ENCODE measurements at regions not wholly inside any gene's neighbourhood (a gene's known extent, or its start where the extent isn't known, plus 50 kb on each side); places are given as distances from the start of the nearest gene placed in this dataset.

- TF ChIP-seq CTCF (IDR thresholded peaks at IDR 0.05; ENCODE audit: insufficient read depth, low read depth, low read length, missing control alignments), result no peak
- DNase-seq (ENCODE audit: low read depth), result no peak
- no peak overlapping the region for H3K4me3 ChIP-seq (ENCODE audit: low read depth, low read length)
These were observed 805.8 kb downstream of the USP25 start for GRCh38 chr21:16535626-16536025.

- no peak for DNase-seq (ENCODE audit: low read depth)
- no peak overlapping the region for H3K4me3 ChIP-seq (ENCODE audit: low read depth, low read length)
- no peak for TF ChIP-seq CTCF (IDR thresholded peaks at IDR 0.05; ENCODE audit: insufficient read depth, low read depth, low read length, missing control alignments)
These were observed 806.4 kb downstream of the USP25 start for GRCh38 chr21:16536140-16536539.

- TF ChIP-seq CTCF (IDR thresholded peaks at IDR 0.05; ENCODE audit: insufficient read depth, low read depth, low read length, missing control alignments), result no peak
- H3K4me3 ChIP-seq (ENCODE audit: low read depth, low read length), result no peak overlapping the region
- DNase-seq (ENCODE audit: low read depth), result no peak
These were observed 807.1 kb downstream of the USP25 start for GRCh38 chr21:16536643-16537434.

- no peak for DNase-seq (ENCODE audit: low read depth)
- no peak overlapping the region for H3K4me3 ChIP-seq (ENCODE audit: low read depth, low read length)
- TF ChIP-seq CTCF (IDR thresholded peaks at IDR 0.05; ENCODE audit: insufficient read depth, low read depth, low read length, missing control alignments), result no peak
These were observed 807.7 kb downstream of the USP25 start for GRCh38 chr21:16537501-16537900.

GRCh38 chr21:16538405-16538804, 808.6 kb downstream of the USP25 start:
- TF ChIP-seq CTCF (IDR thresholded peaks at IDR 0.05; ENCODE audit: insufficient read depth, low read depth, low read length, missing control alignments), result no peak
- no peak for DNase-seq (ENCODE audit: low read depth)

GRCh38 chr21:16538936-16539440, 809.2 kb downstream of the USP25 start:
- TF ChIP-seq CTCF (IDR thresholded peaks at IDR 0.05; ENCODE audit: insufficient read depth, low read depth, low read length, missing control alignments), result no peak
- no peak overlapping the region for H3K4me3 ChIP-seq (ENCODE audit: low read depth, low read length)
- no peak for DNase-seq (ENCODE audit: low read depth)

More at GRCh38 chr21:16538405-16538804, 808.6 kb downstream of the USP25 start:
- H3K4me3 ChIP-seq (ENCODE audit: low read depth, low read length), result no peak overlapping the region
